ENCODE measurements at regions not wholly inside any gene's neighbourhood (a gene's known extent, or its start where the extent isn't known, plus 50 kb on each side); places are given as distances from the start of the nearest gene placed in this dataset.

DNA sequence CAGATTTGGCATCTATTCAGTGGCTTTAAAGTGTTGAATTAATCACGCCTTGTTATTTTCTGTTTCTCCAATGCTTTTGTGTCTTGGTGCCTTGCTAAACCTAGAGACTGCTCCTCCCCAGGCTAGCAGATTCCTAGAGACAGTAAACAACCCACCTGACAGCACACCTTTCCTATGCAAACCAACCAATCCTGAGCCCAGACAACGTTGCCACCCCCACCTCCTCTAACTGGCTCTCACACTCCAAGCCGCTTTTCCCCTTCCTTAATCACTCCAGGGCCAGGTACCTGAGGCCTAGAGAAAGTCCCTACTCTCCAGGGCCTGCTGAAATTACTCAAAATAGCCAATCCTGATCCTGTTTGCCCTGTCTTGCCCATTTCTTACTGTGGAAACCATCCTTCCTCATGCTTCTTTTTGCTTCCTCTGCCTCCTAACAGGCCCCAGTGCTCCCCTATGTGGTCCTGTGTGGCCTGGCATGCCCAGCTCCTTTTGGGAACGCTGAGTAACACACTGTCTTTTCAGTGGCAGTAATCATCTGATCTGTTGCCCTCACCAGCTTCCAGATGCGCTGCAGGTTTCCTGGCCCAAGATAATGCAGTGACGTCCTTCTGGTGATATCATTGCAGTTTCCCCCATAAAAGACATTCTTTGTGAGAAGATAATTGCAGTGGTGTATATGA lies 53.4 kb downstream of the GAS1 start:
- DNase-seq: no peak

DNA sequence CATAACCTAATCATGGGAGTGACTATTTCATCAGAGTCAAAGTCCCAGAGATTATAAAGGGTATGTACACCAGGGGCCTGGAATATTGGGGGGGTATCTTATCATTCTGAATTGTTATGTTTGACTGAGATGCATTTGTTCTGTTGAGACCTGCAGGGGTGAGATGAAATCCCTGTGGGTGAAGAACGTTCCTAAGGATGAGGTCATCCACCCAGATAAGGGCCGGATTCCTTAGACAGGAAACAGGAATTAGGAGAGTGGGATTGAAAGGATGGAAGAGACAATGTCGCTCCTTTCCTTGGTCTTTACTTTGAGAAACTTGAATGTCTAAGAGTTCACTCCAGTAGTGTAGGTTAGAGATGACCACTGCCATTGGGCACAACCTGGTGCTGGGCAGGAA lies 54.7 kb downstream of the GAS1 start:
- DNase-seq: no peak

DNA sequence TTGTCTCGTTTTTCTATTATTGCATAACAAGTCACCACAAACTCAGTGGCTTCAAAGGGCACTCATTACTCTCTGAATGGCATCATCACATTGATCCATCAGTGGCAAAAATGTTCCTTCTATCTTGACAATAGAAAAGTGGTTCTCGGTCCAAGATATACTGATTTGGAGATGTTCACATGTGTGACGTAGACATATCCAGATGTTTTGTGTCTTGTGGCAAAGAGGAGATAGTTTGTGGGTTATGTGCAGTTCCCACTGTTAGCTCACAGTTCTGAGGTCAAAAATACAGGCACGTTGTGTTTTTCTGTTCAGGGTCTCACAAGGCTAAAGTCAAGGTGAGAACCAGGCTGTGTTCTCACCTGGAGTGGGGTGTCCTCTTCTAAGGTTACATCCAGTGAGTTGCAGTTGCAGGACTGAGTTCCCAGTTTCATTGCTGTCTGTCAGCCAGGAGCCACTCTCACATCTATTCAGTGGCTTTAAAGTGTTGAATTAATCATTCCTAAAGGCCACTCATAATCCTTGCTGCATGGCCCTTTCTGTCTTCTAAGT lies 55.3 kb downstream of the GAS1 start:
- no peak for DNase-seq

DNA sequence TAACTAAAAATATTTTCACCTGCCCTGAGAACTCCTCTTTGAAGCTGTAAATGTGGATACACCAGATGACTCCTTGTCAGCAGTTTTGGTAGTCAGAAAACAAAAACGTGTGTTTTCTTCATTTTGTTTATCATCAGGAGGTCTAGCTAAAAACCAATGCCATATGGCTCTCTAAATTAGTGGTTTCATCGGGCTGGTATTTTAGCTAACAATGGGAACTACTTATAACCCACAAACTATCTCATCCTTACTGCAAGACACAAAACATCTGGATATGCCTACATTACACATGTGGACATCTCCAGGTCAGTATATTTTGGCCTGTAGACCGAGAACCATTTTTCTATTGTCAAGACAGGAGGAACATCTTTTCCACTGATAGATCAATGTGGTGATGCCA lies 56.2 kb downstream of the GAS1 start:
- DNase-seq: no peak

DNA sequence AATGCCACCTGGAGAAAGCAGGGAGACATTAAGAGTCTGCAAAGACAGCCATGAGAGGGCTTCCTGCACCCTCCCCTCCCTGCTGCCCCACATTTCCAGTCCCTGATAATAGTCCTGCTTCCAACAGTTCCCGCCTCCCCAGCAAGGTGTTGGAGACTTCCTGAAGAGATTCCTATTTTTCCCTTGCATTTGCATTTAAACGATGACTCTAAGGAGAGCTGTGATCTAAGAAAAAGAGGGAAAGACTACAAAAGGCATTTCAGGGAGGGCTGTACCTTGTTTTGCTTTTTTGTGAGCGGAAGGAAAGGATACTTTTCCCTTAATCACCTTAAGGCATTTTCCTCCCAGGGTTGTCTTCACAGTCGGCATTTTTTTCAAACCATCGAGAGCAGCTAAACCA lies 62.1 kb downstream of the GAS1 start:
- DNase-seq: no peak

DNA sequence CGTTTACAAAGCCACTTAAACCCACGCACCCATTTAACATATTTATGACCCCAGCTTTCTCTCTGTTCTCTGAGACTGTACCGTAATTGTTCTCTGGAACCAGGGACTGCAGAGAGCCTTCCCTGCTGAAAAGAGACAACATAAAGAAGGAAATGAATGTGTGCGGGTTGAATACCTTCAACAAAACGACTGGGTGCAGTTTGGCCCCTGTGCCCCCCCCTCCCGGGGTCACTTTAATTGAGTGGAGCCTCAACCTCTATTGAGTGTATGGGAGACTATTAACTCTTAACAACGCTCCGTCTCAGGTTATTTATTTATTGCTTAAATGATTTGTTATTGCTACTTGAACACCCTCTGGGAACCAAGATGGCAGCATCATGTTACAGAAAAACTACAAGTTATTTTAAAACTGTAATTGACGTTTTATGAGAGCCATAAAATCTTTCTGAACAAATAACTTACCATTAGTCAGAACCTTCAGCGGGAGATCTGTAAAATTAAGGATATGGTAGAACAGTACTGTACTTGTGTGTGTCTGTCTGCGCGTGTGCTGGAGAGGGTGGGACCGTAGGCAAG lies 70.6 kb downstream of the GAS1 start:
- no peak for DNase-seq

DNA sequence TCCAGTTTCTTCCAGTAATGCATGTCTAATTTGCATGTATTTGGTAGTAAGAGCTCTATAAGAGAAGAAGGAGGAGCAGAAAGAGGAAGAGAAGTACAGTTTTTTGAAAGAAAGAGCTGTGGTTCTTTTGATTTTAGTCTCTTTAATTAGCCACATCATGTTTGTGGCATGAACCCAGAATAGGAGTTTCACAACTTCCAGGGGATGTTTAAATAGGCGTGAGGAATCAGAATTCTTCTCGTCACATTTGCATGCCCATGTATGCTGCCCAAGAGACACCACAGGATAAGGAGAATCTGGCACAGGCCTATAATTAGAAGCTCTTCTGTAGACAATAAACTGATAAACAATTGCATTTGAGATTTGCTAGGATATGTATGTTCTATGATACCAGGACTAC lies 78.7 kb downstream of the GAS1 start:
- DNase-seq: no peak

DNA sequence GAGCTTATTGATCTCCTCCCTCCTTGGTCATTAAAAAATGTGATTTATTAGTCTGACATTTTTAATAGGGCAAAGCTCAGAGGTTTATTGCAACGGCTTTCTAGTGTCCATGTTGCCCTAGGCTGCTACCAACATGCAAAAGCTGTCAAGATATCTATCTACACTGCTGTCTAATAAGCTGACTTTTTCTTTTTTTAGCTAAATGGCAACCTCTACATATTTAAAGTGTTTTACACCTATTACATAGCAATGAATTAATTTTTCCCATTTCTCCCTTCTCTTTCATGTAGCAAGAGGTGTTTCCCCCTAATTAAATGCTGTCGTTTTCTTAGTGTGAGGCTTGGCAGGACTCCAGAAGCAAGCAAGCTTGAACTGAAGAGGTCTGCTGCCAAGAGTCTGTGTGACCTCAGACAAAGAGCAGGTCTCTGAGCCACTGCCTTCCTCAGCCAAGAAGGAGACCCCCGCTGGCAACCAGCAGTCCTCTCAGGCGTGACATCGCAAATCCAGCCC lies 79.4 kb downstream of the GAS1 start:
- no peak for DNase-seq

DNA sequence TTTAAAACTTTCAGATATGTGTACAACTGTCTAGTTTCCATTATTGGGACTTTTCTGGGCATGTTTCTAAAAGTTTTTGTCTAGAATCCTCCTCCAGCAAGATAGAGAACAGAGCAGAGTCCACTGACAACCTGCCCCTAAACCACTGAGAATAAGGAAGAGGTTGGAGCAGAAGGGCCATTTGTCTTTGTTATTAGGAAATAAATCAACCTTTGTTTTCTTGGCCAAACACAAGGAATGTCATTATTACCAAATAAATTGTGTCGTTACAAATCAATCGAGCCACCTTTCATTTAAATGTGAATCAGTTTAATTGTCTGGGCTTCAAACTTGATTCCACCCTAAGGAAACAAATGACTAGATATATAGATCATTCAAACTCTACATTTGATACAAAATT lies 81.4 kb downstream of the GAS1 start:
- DNase-seq: no peak

DNA sequence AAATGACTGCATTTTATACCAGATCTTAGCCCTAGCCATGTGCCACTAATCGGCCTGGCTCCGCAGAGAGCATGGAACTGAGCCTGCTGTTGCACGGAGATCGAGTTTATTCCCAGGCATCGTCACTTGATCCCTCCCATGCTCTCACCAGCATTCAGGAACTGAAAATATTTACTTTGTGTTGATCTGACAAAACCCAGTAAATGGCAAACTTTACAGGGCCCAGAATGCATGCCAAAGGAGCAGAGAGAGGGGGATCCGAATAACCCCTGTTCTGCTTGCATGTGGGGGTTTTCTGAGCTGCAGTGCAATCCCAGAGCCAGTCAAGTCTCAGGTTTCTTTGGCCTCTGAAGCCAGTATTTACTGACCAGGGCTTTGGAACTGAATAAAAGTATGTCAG lies 87.3 kb downstream of the GAS1 start:
- no peak for DNase-seq

DNA sequence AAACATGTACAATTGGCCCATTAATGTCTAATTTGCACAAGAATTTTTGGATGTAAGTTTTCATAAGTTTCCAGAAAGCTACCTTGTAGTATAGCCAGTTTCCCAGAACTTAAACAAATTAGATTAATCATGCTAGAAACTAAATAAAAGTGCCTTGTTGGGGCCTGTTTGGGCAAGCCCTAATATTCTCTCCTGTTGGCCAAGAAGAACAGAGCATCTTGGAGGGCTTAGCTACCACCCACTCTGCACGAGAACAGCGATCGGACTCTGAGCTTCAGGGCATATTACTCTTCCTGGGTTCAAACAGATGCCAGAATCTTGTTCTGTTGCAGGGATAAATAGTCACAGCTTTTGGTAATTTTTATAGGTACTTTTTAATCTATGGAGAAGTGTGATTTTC lies 88.2 kb downstream of the GAS1 start:
- no peak for DNase-seq

DNA sequence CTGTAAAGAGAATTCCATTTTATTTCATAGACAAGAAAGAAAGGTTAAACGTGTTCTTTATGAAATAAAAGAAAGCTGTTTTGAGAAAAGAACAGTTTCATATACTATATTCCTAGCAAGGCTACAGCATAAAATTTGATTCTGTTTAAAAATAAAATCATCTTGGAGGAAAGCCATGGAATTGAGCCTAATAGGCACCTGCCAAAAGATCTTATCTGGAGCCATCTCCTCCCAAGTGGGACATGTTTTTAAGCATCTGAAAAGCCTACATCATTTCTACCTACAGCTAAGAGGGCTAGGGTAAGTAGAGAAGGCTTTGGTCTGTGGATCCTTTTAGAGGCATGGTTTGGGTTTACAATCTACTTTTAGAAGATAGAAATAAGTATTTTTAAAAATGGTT lies 89.3 kb downstream of the GAS1 start:
- no peak for DNase-seq

DNA sequence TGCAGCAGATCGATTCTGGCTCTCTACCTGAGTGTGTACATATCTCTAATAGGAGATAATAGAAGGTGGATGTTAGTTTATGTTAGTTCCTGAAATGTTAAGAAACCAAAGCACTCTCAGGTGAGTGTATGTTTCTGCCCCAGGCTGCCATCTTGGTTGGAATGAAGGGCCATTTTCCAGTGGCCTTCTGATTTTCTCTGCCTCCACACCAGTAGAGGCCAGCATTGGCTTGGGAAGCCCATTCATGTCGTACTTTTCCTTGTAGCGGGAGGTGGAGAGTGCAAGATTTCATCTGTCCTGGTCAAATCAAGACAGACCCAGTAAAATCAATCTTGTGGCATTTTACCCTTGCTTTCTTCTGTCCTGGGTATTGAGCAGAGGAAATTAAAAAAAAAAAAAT lies 91.0 kb downstream of the GAS1 start:
- DNase-seq: no peak

DNA sequence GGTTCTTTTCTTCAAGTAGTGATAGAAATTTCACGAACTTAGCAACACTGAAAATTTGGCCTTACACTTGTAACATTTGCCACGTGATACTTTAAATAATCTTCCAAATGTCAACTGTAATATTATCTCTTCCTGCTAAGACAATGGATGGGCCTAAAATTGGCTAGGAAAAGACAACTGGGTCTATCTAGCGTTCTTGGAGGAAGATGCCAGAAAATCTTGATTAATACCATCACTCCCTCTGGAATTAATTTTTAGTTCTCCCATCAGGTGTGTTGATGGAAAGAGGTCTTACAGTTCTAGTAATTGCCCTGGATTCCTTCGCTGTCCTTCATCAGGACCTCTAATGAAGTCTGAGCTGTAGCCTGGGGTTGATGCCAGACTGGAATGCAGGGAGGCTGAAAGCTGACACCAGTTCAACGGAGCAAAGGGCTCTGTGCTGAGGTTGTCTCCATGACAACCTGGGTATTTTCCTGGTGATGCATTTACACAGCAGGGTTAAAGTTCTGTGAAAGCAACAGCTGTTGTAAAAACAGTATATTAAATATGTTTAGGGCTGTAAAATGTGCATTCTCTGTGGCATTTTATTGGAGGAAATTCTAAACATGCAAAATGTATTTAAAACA lies 92.3 kb downstream of the GAS1 start:
- no peak for DNase-seq

DNA sequence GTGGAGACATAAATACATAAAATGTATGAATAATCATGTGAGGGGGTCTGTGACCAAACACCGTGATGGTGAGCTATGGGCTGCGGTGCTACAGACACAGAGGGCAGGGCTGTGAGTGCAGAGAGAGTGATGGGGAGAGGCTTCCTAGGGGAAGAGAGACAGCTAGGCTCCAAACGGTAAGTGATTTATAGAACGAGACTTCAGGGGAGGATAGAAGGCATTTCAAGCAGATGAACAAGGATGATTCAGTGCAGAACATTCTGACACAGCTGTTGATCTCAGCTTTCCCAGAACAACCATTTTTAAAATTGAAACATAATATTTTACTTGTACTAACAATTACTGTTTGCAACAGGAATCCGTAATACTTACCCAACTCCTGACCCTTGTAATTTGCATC lies 100.7 kb downstream of the GAS1 start:
- DNase-seq: no peak

DNA sequence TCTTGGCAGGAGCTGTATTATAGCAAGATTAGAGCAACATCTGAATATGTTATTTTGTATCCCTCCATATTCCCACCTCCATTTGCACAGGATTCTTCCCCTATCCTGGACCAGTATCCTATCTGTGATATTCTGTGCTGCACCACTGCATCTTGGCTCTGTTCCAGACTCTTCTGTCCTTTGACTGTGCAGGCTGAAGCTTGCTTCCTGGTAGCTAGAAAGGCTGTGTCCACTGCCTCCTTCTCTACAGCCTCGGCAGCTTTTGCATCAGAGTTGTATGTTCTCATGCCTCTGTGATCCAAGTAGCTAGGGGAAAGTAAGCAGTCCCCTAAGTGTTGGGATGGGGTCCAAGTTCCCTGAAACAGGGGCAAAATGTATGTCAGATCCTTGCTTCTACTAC lies 104.1 kb downstream of the GAS1 start:
- no peak for DNase-seq

DNA sequence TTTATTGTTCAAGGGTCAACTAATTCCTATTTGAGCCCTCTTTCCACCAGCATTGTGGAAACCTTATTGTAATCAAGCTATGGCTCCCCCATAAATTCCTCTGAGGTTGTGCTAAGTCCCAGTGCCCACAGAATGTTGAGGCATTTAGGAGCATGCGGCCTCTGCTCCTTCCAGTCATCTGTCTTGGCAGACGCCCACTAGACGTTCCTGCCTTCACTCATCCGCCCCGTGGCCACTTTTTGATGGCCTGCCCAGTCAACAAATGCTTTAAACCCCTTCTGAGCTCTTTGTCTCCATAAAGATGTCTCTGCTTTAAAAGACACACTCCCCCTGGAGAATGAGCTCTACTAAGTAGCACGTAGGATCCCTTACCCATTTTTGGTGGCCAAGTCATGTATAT lies 104.7 kb downstream of the GAS1 start:
- no peak for DNase-seq

DNA sequence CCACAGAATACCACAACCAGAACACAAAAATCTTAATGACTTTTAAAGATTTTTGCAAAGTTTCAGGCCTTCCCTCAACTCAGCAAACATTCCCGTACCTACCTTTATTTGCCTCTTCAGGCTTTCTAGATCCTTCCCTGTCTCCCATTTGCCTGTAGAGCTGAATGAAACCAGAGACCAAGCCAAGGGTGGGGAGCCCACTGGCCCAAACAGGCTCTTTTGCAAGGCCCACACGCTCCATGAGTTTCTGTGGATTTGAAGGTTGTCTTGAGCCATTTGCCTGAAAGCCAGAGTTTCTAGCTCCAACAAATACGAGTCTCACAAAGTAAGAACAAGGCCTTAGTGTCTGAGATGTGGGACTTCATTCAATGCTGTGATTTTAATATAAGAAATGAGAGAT lies 107.8 kb downstream of the GAS1 start:
- no peak for DNase-seq

DNA sequence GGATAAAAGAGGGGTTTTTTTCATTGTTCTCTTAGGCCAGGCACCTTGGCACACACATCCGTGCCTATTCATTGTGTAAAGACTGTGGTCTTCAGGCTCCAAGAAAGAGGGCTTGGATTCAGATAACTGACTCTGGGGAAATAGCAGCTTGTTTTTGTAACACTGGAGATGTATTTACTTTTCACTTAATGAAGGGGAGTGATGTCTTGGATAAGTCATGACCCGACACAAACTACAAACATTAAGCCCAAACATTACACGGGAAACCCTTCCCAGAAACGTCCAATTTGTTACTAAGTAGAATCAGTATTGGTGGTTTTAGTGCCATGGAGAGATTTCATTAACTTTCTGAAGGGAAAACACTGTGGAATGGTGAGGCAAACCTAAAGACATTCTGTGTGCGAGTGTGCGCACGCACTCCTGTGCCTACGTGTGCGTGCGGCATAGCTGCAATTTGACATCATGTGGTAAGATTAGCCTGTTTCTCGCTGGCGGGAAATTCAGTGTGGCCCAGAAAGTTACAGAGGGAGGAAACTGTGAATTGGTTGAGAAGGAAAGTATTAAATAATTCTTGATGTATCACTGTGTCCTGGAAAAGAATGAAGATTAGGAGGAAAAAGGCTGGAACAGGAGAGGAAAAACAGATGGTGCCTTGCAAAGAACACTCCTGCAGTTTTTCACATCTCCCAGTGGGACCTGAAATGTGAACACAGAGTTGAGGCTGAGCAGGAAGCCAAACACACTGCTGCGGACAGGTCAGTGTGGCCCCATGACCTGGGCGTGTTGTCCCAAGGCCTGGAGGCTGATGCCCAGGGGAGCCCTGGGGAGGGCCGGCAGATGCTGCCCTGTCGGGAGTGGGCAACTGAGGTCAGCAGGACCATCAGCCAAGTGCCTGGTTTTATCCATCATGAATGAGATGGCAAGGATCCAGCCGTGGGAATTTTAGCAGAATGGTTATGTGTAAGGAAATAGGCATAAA lies 108.5 kb downstream of the GAS1 start:
- no peak for DNase-seq

DNA sequence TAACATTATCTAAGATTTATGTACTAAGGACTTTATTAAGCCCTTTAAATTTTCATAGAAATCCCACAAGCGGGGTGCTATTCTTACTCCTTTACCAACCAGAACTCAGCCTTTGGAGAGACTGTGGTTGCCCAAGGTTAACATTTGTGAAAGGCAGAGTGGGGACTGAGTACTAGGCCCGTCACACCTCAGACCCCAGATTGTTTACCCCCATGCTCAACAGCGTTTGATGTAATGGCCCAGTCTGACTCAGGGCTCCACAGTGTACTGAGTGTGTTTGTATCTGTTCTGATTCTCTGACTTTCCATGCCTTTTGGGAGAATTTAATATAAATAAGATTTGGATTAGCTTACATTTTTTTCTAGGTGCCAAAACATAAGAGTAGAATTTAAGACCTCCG lies 110.0 kb downstream of the GAS1 start:
- no peak for DNase-seq

DNA sequence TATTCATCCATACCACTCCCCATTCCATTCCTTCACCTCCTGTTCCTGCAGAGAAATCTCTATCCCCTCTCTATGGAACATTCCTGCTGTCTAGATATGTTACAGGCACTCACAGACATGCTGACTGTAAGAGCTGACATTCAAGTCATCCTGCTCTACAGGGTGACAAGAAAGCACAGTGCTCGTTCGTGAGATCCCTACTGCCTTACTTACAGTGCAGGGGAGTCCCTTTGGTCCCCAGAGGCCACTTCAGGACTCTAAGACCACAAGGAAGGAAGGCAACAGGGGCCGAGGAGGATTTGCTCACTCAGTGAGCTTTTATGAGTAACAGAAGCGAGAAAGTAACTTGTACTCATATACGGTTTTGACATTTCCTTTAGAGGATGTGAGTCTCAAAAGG lies 110.5 kb downstream of the GAS1 start:
- no peak for DNase-seq

DNA sequence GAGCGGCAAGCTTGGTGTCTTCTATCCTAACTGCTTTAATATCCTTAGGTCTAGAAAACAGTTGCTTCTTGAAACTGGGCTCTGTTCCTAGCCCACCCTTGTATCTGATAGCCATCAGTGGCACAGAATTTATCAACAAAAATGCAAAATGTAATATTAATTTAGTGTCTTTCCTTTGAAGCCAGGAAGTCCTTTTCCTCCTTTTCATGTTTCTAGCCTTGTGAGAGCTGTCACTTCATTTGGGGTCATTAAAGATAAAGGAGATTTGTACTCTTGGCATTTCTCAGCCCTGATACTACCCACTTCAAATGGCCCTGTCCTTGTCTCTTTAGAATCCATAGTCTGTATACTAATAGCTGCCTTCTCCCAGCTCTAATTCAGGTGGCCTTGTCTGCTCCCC lies 111.0 kb downstream of the GAS1 start:
- no peak for DNase-seq

DNA sequence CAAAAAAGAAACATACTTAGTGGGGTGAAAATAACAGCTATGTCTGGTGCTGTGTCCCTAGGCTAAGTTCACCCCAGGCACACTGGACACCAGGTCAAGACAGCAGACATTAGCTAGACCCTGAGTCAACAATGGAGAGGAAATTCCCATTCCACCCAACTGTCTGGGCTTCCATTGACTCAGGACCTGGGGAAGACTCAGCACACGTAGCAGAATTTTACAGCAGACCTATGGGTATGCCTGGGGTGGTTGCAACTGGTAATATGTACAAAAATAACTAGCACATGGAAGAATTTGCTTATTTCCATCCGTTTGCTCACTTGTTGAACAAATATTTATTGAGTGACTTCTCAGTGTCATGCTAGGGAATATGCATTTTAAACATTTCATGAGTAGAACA lies 117.0 kb downstream of the GAS1 start:
- DNase-seq: no peak

Data from occipital lobe (tissue), 1 donor.